ENCODE measurements at regions not wholly inside any gene's neighbourhood (a gene's known extent, or its start where the extent isn't known, plus 50 kb on each side); places are given as distances from the start of the nearest gene placed in this dataset.

DNA sequence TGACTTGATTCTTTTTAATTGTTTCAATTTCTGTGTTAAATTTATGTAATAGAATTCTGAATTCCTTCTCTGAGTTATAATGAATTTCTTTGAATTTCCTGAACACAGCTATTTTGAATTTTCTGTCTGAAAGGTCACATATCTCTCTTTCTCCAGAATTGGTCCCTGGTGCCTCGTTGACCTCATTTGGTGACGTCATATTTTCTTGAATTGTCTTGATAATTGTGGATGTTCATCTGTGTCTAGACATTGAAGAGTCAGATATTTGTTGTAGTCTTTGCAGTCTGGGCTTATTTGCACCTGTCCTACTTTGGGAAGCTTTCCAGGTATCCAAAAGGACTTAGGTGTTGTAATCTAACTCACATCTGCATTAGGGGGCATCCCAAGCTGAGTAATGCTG is 111.4 kb upstream of the LRRTM4 start:
- TF ChIP-seq NR2C2 (CRISPR knock-in tag; IDR thresholded peaks at IDR 0.05) (no peak), TP53 (CRISPR knock-in tag; IDR thresholded peaks at IDR 0.05) (no peak), CREB1 (CRISPR knock-in tag; IDR thresholded peaks at IDR 0.05) (no peak), ZNF121 (CRISPR knock-in tag; IDR thresholded peaks at IDR 0.05) (no peak), GTF2I (CRISPR knock-in tag; conservative IDR thresholded peaks at IDR 0.05) (no peak), NFYB (CRISPR knock-in tag; conservative IDR thresholded peaks at IDR 0.05; ENCODE audit: low read depth) (no peak)
- TF ChIP-seq, protein P1, sequence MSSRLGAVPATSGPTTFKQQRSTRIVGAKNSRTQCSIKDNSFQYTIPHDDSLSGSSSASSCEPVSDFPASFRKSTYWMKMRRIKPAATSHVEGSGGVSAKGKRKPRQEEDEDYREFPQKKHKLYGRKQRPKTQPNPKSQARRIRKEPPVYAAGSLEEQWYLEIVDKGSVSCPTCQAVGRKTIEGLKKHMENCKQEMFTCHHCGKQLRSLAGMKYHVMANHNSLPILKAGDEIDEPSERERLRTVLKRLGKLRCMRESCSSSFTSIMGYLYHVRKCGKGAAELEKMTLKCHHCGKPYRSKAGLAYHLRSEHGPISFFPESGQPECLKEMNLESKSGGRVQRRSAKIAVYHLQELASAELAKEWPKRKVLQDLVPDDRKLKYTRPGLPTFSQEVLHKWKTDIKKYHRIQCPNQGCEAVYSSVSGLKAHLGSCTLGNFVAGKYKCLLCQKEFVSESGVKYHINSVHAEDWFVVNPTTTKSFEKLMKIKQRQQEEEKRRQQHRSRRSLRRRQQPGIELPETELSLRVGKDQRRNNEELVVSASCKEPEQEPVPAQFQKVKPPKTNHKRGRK (CRISPR knock-in tag; IDR thresholded peaks at IDR 0.05; ENCODE audit: borderline replicate concordance) = no peak
- TF ChIP-seq, protein P2, sequence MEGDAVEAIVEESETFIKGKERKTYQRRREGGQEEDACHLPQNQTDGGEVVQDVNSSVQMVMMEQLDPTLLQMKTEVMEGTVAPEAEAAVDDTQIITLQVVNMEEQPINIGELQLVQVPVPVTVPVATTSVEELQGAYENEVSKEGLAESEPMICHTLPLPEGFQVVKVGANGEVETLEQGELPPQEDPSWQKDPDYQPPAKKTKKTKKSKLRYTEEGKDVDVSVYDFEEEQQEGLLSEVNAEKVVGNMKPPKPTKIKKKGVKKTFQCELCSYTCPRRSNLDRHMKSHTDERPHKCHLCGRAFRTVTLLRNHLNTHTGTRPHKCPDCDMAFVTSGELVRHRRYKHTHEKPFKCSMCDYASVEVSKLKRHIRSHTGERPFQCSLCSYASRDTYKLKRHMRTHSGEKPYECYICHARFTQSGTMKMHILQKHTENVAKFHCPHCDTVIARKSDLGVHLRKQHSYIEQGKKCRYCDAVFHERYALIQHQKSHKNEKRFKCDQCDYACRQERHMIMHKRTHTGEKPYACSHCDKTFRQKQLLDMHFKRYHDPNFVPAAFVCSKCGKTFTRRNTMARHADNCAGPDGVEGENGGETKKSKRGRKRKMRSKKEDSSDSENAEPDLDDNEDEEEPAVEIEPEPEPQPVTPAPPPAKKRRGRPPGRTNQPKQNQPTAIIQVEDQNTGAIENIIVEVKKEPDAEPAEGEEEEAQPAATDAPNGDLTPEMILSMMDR (IDR thresholded peaks at IDR 0.05) = no peak
- TF ChIP-seq, protein P3, sequence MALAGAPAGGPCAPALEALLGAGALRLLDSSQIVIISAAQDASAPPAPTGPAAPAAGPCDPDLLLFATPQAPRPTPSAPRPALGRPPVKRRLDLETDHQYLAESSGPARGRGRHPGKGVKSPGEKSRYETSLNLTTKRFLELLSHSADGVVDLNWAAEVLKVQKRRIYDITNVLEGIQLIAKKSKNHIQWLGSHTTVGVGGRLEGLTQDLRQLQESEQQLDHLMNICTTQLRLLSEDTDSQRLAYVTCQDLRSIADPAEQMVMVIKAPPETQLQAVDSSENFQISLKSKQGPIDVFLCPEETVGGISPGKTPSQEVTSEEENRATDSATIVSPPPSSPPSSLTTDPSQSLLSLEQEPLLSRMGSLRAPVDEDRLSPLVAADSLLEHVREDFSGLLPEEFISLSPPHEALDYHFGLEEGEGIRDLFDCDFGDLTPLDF (CRISPR knock-in tag; IDR thresholded peaks at IDR 0.05) = no peak
